ENCODE measurements at regions not wholly inside any gene's neighbourhood (a gene's known extent, or its start where the extent isn't known, plus 50 kb on each side); places are given as distances from the start of the nearest gene placed in this dataset.

DNA sequence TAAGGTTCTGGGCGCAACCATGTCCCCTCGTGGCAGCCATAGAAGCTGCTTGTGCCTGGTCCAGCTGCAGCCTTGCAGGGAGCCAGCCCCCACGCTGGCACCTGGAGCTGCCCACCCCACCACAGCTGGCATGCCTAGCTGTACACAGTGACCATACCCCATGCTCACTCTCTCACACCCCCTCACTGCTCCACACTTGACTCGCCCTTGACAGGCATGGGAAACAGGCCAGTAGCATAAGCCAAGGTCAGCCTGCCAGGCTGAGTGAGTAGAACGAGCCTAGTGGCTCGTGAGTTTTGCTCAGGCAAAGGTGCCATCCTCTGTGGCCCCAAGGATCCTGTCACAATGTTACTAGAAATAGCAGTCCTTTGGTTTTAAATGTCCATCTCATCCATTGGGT is 52.7 kb upstream of the CADM2 start:
- TF ChIP-seq CTCF (IDR thresholded peaks at IDR 0.05; ENCODE audit: low read depth, low read length, missing input control) (no peak), SP1 (IDR thresholded peaks at IDR 0.05) (no peak), REST (IDR thresholded peaks at IDR 0.05) (no peak), RAD21 (IDR thresholded peaks at IDR 0.05) (no peak), ZBTB33 (IDR thresholded peaks at IDR 0.05) (no peak)

Data from liver (tissue), 3 donors.